ENCODE measurements at regions not wholly inside any gene's neighbourhood (a gene's known extent, or its start where the extent isn't known, plus 50 kb on each side); places are given as distances from the start of the nearest gene placed in this dataset.

DNA sequence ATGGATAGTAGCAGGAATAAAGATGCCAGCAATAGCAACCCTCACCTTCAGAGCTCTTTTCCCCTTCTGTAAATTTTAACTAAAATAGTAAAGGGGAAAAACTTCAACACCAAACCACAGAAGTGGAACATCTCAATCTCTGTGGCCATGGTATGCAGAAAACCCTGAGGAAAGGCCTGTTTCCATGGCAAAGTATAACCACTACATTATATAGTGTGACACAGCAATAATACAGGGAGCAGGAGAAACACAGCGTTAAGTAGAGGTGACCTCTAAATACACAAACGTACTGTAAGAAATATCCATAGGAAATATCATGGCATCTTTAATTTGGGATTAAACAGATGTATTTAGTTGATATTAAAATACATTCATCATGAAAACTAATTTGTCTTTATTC lies 106.4 kb downstream of the SLC24A2 start:
- H3K4me3 ChIP-seq (ENCODE audit: low read depth, low read length) = no peak overlapping the region
- TF ChIP-seq, protein P1, sequence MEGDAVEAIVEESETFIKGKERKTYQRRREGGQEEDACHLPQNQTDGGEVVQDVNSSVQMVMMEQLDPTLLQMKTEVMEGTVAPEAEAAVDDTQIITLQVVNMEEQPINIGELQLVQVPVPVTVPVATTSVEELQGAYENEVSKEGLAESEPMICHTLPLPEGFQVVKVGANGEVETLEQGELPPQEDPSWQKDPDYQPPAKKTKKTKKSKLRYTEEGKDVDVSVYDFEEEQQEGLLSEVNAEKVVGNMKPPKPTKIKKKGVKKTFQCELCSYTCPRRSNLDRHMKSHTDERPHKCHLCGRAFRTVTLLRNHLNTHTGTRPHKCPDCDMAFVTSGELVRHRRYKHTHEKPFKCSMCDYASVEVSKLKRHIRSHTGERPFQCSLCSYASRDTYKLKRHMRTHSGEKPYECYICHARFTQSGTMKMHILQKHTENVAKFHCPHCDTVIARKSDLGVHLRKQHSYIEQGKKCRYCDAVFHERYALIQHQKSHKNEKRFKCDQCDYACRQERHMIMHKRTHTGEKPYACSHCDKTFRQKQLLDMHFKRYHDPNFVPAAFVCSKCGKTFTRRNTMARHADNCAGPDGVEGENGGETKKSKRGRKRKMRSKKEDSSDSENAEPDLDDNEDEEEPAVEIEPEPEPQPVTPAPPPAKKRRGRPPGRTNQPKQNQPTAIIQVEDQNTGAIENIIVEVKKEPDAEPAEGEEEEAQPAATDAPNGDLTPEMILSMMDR (IDR thresholded peaks at IDR 0.05; ENCODE audit: borderline replicate concordance, insufficient read depth, low read depth, low read length) = no peak

DNA sequence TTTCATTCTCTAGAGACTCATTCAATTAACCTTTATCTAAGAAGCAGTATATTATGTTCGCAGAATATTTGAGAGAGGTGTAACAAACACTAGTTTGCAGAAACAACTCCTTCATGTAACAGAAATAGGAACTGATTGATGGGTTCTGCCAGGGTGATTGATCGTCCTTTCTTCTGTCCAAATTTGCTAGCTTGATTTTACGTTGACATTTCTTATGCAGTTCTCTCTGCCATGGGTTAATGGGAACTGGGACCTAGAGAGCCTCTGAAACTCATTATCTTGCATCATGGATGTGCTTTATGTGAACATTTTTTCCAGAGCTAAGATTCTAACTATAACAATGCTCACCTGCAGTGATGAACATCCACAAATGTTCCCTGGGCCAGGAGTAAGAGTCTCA lies 107.0 kb downstream of the SLC24A2 start:
- H3K4me3 ChIP-seq (ENCODE audit: low read depth, low read length) = no peak overlapping the region
- TF ChIP-seq, protein P1 (IDR thresholded peaks at IDR 0.05; ENCODE audit: borderline replicate concordance, insufficient read depth, low read depth, low read length) = no peak

GRCh38 chr9:19677924-19678323 lies 110.9 kb downstream of the SLC24A2 start:
- H3K4me3 ChIP-seq (ENCODE audit: low read depth, low read length) = no peak overlapping the region
- TF ChIP-seq, protein P1 (IDR thresholded peaks at IDR 0.05; ENCODE audit: borderline replicate concordance, insufficient read depth, low read depth, low read length) = no peak

GRCh38 chr9:19675492-19675891 lies 113.3 kb downstream of the SLC24A2 start:
- no peak overlapping the region for H3K4me3 ChIP-seq (ENCODE audit: low read depth, low read length)
- TF ChIP-seq, protein P1 (IDR thresholded peaks at IDR 0.05; ENCODE audit: borderline replicate concordance, insufficient read depth, low read depth, low read length) = no peak

GRCh38 chr9:19666575-19666974 lies 122.3 kb downstream of the SLC24A2 start:
- TF ChIP-seq, protein P1 (IDR thresholded peaks at IDR 0.05; ENCODE audit: borderline replicate concordance, insufficient read depth, low read depth, low read length) = no peak

DNA sequence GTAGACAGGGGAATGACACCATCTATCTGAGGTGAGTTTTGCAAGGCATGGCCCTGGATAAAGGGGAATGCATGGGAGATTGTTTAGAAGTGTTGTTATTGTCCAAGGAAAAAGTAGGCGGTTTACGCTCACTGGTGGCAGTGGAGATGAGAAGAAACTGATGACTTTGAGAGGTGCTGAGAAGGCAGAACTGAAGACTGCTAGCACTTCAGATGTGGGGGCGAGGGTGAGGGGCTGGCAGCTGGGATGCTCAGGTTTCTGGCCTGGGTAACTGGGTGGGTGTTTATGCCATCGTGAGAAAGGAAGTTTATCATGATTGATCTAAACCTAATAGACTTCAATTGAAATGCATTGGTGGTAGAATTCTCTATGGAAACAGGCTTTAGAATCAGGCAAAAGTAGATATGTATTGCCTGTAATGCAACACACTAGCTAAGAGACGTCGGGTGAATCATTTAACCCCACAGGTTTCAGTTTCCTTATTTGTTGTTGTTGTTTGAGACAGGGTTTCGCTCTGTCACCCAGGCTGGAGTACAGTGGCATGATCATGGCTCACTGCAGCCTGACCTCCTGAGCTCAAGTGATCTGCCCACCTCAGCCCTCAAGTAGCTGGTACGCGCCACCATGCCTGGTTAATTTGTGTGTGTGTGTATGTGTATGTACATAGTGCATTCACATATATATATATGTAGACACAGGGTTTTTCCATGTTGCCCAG lies 123.5 kb downstream of the SLC24A2 start:
- no peak overlapping the region for H3K4me3 ChIP-seq (ENCODE audit: low read depth, low read length)
- TF ChIP-seq, protein P1 (IDR thresholded peaks at IDR 0.05; ENCODE audit: borderline replicate concordance, insufficient read depth, low read depth, low read length) = no peak

More at GRCh38 chr9:19666575-19666974, 122.3 kb downstream of the SLC24A2 start:
- no peak overlapping the region for H3K4me3 ChIP-seq (ENCODE audit: low read depth, low read length)

DNA sequence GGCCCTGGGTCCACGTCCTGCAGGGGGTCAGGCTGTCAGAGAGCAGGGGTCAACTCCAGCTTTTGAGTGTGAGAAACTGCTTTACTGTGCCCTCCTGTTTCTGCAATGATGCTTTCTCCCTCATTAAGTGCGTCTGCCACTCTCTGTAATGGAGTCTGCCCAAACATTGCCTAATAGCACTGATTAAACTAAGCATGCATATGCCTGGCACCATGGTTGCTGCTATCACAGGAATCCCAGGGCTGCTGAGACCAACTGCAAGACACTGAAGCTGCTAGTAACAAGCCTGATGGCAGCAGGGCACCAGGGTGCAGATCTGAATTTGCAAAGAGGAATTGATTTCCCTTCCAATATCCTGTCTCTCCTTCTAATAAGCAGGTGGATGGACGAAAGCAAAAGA lies 125.3 kb downstream of the SLC24A2 start:
- TF ChIP-seq, protein P1 (IDR thresholded peaks at IDR 0.05; ENCODE audit: borderline replicate concordance, insufficient read depth, low read depth, low read length) = no peak
- H3K4me3 ChIP-seq (ENCODE audit: low read depth, low read length) = no peak overlapping the region
